ENCODE measurements at regions not wholly inside any gene's neighbourhood (a gene's known extent, or its start where the extent isn't known, plus 50 kb on each side); places are given as distances from the start of the nearest gene placed in this dataset.

DNA sequence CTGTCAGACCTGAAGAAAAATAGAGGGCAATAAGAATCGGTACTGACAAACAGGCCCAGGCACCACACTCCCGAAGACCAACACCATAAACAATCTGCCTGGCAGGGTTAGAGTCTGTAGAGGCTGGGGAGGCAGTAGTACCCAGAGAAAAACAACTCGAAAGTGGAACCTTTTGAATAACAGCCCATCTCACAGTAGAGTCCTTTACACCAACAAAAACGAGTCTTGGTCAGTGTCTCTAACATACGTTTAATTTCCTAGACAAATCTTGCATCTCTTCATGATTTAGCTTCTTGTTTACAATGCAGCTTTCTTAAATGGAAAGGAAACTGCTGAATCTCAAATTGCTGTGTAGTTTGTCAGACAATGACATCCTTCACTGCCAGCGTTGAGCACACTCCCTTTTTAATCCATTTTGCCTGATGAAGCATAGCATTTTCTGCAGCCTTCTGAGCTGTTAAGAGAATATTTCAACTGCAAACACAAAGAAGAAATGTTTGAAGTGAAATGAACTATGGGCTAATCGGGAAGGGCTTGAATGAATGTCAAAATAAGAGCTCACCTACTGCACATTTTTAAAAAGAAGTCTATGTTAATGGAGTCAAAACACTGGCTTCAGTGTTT is 73.1 kb upstream of the DSG1 start:
- TF ChIP-seq, protein P1, sequence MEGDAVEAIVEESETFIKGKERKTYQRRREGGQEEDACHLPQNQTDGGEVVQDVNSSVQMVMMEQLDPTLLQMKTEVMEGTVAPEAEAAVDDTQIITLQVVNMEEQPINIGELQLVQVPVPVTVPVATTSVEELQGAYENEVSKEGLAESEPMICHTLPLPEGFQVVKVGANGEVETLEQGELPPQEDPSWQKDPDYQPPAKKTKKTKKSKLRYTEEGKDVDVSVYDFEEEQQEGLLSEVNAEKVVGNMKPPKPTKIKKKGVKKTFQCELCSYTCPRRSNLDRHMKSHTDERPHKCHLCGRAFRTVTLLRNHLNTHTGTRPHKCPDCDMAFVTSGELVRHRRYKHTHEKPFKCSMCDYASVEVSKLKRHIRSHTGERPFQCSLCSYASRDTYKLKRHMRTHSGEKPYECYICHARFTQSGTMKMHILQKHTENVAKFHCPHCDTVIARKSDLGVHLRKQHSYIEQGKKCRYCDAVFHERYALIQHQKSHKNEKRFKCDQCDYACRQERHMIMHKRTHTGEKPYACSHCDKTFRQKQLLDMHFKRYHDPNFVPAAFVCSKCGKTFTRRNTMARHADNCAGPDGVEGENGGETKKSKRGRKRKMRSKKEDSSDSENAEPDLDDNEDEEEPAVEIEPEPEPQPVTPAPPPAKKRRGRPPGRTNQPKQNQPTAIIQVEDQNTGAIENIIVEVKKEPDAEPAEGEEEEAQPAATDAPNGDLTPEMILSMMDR (conservative IDR thresholded peaks at IDR 0.05 in 1 of 2, IDR thresholded peaks at IDR 0.05 in 1 of 2; ENCODE audit: low read depth in 1 of 2, low read length in 2 of 2) = no peak
- no peak for TF ChIP-seq EZH2 (IDR thresholded peaks at IDR 0.05; ENCODE audit: low read length, missing control alignments)
